ENCODE measurements at regions not wholly inside any gene's neighbourhood (a gene's known extent, or its start where the extent isn't known, plus 50 kb on each side); places are given as distances from the start of the nearest gene placed in this dataset.

DNA sequence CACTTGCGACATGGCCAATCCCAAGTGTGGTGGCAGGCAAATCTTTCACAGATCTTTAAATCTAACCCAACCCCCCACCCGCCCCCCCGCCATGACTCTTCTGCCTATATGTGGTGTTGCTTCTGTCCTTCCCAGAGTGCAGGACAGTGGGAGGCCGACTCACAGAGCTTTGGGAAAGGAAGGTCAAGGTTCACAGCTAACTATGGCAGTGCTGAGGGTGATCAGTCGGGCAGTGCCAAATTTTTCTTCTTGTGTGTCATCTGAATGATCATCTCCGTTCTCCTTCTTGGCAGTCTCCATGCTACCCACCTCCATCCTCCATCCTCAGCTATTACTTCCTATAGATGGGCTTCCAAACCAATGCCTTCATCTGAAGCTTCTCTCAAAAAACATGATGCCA is 129.0 kb upstream of the NFIB start:
- H3K9me3 ChIP-seq: peaks cover 0 to 8% (median 2%) of the 10 kb centered on the region in 8 donors
- H3K27me3 ChIP-seq (replicated peaks in 1 of 7): no peaks in the 10 kb centered on the region
- intact Hi-C loops (cut with DNase I; ENCODE audit: low total_unique reads): no loop called here
- TF ChIP-seq, protein P1, sequence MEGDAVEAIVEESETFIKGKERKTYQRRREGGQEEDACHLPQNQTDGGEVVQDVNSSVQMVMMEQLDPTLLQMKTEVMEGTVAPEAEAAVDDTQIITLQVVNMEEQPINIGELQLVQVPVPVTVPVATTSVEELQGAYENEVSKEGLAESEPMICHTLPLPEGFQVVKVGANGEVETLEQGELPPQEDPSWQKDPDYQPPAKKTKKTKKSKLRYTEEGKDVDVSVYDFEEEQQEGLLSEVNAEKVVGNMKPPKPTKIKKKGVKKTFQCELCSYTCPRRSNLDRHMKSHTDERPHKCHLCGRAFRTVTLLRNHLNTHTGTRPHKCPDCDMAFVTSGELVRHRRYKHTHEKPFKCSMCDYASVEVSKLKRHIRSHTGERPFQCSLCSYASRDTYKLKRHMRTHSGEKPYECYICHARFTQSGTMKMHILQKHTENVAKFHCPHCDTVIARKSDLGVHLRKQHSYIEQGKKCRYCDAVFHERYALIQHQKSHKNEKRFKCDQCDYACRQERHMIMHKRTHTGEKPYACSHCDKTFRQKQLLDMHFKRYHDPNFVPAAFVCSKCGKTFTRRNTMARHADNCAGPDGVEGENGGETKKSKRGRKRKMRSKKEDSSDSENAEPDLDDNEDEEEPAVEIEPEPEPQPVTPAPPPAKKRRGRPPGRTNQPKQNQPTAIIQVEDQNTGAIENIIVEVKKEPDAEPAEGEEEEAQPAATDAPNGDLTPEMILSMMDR (IDR thresholded peaks at IDR 0.05 in 8 of 11, conservative IDR thresholded peaks at IDR 0.05 in 3 of 11): no peak
- TF ChIP-seq POLR2AphosphoS5 (IDR thresholded peaks at IDR 0.05) (no peak), POLR2A (IDR thresholded peaks at IDR 0.05) (no peak)
- H3K4me1 ChIP-seq: no peaks in the 10 kb centered on the region
- no peak overlapping the region for H3K4me3 ChIP-seq
- 85 to 95% (median 93%) methylated on average over 6 of the region's 6 CpGs for WGBS, 5 donors
- no peak overlapping the region for H3K27ac ChIP-seq
- DNase-seq: no peak
- H3K36me3 ChIP-seq: no peaks in the 10 kb centered on the region

DNA sequence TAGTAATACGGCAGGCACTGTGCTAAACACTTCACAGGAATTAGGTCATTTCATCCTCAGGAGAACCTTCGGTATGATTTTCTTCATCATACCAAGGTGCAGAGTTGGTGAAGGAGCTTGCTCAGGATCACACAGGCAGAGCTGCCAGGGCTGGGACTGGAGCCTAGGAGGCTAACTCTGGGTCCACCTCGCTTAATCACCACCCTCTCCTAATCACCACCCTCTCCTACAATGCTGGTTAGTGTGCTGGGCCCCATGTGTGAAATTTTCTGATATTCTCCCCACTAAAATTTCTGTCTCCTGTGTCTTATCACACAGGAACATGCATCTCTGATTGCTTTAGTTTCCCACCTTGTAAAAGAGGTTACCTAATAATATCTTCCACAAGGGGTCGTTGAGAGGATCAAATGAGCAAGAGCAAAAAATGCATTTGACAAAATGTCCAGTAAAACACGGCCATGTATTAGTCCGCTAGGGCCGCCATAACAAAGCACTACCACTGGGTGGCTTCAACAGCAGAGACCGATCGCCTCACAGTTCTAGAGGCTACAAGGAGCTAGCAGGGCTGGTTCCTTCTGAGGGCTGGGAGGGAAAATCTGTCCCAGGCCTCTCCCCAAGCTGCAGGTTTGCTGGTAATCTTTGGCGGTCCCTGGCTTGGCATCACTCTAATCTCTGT is 128.2 kb upstream of the NFIB start:
- 87 to 94% (median 93%) methylated on average over 10 of the region's 10 CpGs for WGBS, 5 donors
- Histone ChIP-seq H3K36me3 (no peaks in the 10 kb centered on the region), H3K27me3 (replicated peaks in 1 of 7) (peaks cover 0 to 4% (median 0%) of the 10 kb centered on the region in 7 donors), H3K27ac (no peak overlapping the region), H3K4me1 (no peaks in the 10 kb centered on the region), H3K4me3 (no peak overlapping the region), H3K9me3 (peaks cover 0 to 2% (median 0%) of the 10 kb centered on the region in 8 donors)
- no peak for DNase-seq
- TF ChIP-seq POLR2AphosphoS5 (IDR thresholded peaks at IDR 0.05) (no peak), POLR2A (IDR thresholded peaks at IDR 0.05) (no peak)
- TF ChIP-seq, protein P1 (IDR thresholded peaks at IDR 0.05 in 8 of 11, conservative IDR thresholded peaks at IDR 0.05 in 3 of 11): no peak
- intact Hi-C loops (cut with DNase I; ENCODE audit: low total_unique reads): no loop called here

DNA sequence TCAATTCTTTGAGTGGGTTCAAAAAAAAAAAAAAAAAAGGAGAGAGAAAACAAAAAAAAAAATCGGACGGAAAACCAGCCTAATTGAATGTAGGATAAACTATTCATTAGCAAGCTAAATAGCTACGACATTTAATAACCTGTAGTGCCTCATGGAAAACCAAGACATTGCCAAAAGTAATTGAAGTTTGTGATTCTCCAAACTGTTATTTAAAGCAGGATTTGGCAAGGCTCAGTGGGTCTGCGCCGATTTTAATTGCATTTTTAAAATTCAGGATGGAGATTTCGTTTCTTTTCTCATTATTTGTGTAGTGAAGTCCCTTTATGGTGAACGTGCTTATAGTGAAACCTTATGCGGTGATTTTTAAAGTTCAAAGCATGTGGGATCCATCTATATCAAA is 127.2 kb upstream of the NFIB start:
- Histone ChIP-seq H3K4me3 (no peak overlapping the region), H3K27me3 (replicated peaks in 1 of 7) (peaks cover 0 to 4% (median 0%) of the 10 kb centered on the region in 7 donors), H3K9me3 (no peaks in the 10 kb centered on the region), H3K27ac (no peak overlapping the region), H3K36me3 (no peaks in the 10 kb centered on the region), H3K4me1 (no peaks in the 10 kb centered on the region)
- WGBS, 5 donors: 79 to 87% (median 82%) methylated on average over 8 of the region's 8 CpGs
- no peak for TF ChIP-seq POLR2AphosphoS5 (IDR thresholded peaks at IDR 0.05)
- TF ChIP-seq, protein P1 (IDR thresholded peaks at IDR 0.05 in 8 of 11, conservative IDR thresholded peaks at IDR 0.05 in 3 of 11): no peak
- TF ChIP-seq POLR2A (IDR thresholded peaks at IDR 0.05): no peak
- intact Hi-C loops (cut with DNase I; ENCODE audit: low total_unique reads): no loop called here
- DNase-seq: no peak

DNA sequence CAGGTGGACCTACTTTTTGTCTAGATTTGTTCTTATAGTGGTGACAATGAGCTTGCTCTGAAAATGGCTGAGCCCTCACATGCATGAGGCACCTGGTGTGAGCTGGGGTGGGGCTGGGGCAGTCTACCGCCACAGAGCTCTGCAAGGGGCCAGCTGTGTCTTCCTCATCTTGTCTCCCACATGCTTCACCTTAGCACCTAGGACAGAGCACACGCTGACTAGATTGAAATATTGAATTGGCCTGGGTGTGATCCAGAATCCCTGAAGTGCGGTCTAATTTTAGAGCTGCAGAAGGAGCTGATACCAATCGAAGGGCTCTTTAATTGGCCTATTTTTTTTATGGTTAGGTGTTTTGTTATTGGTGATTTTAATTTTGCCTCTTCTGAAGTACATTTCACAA is 126.1 kb upstream of the NFIB start:
- intact Hi-C loops (cut with DNase I; ENCODE audit: low total_unique reads): no loop called here
- WGBS, 5 donors: 87 to 95% (median 93%) methylated on average over 4 of the region's 4 CpGs

More for the DNA sequence above, 126.1 kb upstream of the NFIB start:
- H3K9me3 ChIP-seq: no peaks in the 10 kb centered on the region
- TF ChIP-seq POLR2AphosphoS5 (IDR thresholded peaks at IDR 0.05) (no peak), POLR2A (IDR thresholded peaks at IDR 0.05) (no peak)
- TF ChIP-seq, protein P1 (IDR thresholded peaks at IDR 0.05 in 8 of 11, conservative IDR thresholded peaks at IDR 0.05 in 3 of 11): no peak
- no peaks in the 10 kb centered on the region for H3K36me3 ChIP-seq
- H3K4me1 ChIP-seq: no peaks in the 10 kb centered on the region
- peaks cover 0 to 4% (median 0%) of the 10 kb centered on the region in 7 donors for H3K27me3 ChIP-seq (replicated peaks in 1 of 7)
- no peak overlapping the region for H3K27ac ChIP-seq
- no peak overlapping the region for H3K4me3 ChIP-seq
- DNase-seq: no peak
